ENCODE measurements at regions not wholly inside any gene's neighbourhood (a gene's known extent, or its start where the extent isn't known, plus 50 kb on each side); places are given as distances from the start of the nearest gene placed in this dataset.
"Not testable (repeated sequence)": the region's sequence is repeated elsewhere in the genome, so short reads cannot be mapped to it uniquely, and the experiment has no call there.

- TF ChIP-seq CTCF (IDR thresholded peaks at IDR 0.05) (no peak), POLR2A (IDR thresholded peaks at IDR 0.05) (no peak)
- intact Hi-C loops (cut with DNase I), result no loop called here
- H3K27ac ChIP-seq, result no peak overlapping the region
- no peaks in the 10 kb centered on the region for H3K27me3 ChIP-seq
- ATAC-seq, result no peak
- no peaks in the 10 kb centered on the region for H3K36me3 ChIP-seq
- H3K4me1 ChIP-seq, result peaks cover 0 to 5% (median 0%) of the 10 kb centered on the region in 12 donors
- no peak overlapping the region for H3K4me3 ChIP-seq
- WGBS, 4 donors, result 82 to 89% (median 84%) methylated on average over 13 of the region's 13 CpGs
- H3K9me3 ChIP-seq, result no peaks in the 10 kb centered on the region
- DNase-seq, result no peak
These were observed 193.7 kb downstream of the MSX2 start for GRCh38 chr5:174917976-174918554.

- H3K27ac ChIP-seq; H3K4me1 ChIP-seq; intact Hi-C loops (cut with DNase I); H3K4me3 ChIP-seq; DNase-seq; H3K9me3 ChIP-seq; H3K36me3 ChIP-seq; H3K27me3 ChIP-seq; ATAC-seq: not testable (repeated sequence)
- 92 to 98% (median 97%) methylated on average over 6 of the region's 6 CpGs for WGBS, 4 donors
These were observed 193.1 kb downstream of the MSX2 start for GRCh38 chr5:174917435-174917834.

- DNase-seq; intact Hi-C loops (cut with DNase I); H3K4me3 ChIP-seq; H3K4me1 ChIP-seq; H3K27me3 ChIP-seq; H3K9me3 ChIP-seq; H3K27ac ChIP-seq; ATAC-seq; H3K36me3 ChIP-seq: not testable (repeated sequence)
- WGBS, 4 donors, result 93 to 100% (median 99%) methylated on average over 1 of the region's 1 CpG
These were observed 192.5 kb downstream of the MSX2 start for GRCh38 chr5:174916924-174917323.

GRCh38 chr5:174916227-174916626 lies 191.8 kb downstream of the MSX2 start:
- no peak for DNase-seq
- no peaks in the 10 kb centered on the region for H3K36me3 ChIP-seq
- ATAC-seq, result no peak
- peaks cover 0 to 2% (median 0%) of the 10 kb centered on the region in 12 donors for H3K4me1 ChIP-seq
- no peak for TF ChIP-seq CTCF (IDR thresholded peaks at IDR 0.05)
- TF ChIP-seq POLR2A (IDR thresholded peaks at IDR 0.05), result no peak
- 78 to 94% (median 91%) methylated on average over 8 of the region's 8 CpGs for WGBS, 4 donors
- no peaks in the 10 kb centered on the region for H3K9me3 ChIP-seq
- no peaks in the 10 kb centered on the region for H3K27me3 ChIP-seq
- no peak overlapping the region for H3K27ac ChIP-seq
- no peak overlapping the region for H3K4me3 ChIP-seq
- intact Hi-C loops (cut with DNase I), result no loop called here

GRCh38 chr5:174911118-174911517 lies 186.7 kb downstream of the MSX2 start:
- Histone ChIP-seq H3K27me3 (peaks cover 0 to 9% (median 0%) of the 10 kb centered on the region in 9 donors), H3K27ac (no peak overlapping the region), H3K4me1 (peaks cover 0 to 6% (median 0%) of the 10 kb centered on the region in 12 donors), H3K4me3 (no peak overlapping the region), H3K36me3 (no peaks in the 10 kb centered on the region), H3K9me3 (peaks cover 0 to 3% (median 0%) of the 10 kb centered on the region in 12 donors)
- DNase-seq (no peak), ATAC-seq (no peak)
- 87 to 91% (median 88%) methylated on average over 9 of the region's 9 CpGs for WGBS, 4 donors
- TF ChIP-seq CTCF (IDR thresholded peaks at IDR 0.05), result no peak
- no peak for TF ChIP-seq POLR2A (IDR thresholded peaks at IDR 0.05)
- intact Hi-C loops (cut with DNase I), result loop anchor here in 3 of 10 donors (2.0 kb wide), 2 partner anchors 24 to 26 kb away; no protein-coding TSS in a partner anchor

Data from heart left ventricle (tissue), 16 donors.